ENCODE measurements at regions not wholly inside any gene's neighbourhood (a gene's known extent, or its start where the extent isn't known, plus 50 kb on each side); places are given as distances from the start of the nearest gene placed in this dataset.

- ATAC-seq (ENCODE audit: low read depth): no peak
- no peak overlapping the region for H3K4me3 Mint-ChIP-seq
- no peak for DNase-seq
- intact Hi-C loops (cut with micrococcal nuclease): no loop called here
- no peak overlapping the region for H3K4me2 ChIP-seq (replicated peaks; ENCODE audit: low read depth, low read length, poor library complexity, severe bottlenecking)
- ChIA-PET POLR2A (interaction anchor here (0.6 kb wide), 1 partner anchor 10 kb away, joined by 10 read pairs; no protein-coding TSS in a partner anchor), CTCF (no interaction called here)
- 100% methylated on average over 1 of the region's 7 CpGs for WGBS (ENCODE audit: insufficient coverage)
- no peaks in the 10 kb centered on the region for H3K79me2 ChIP-seq (ENCODE audit: control insufficient read depth, insufficient read depth, low read length)
- TF ChIP-seq EZH2 (IDR thresholded peaks at IDR 0.05; ENCODE audit: borderline replicate concordance, insufficient read depth, low read depth, low read length, poor library complexity, severe bottlenecking): no peak
- no peak for TF ChIP-seq CTCF (IDR thresholded peaks at IDR 0.05)
- H3K27ac Mint-ChIP-seq: no peak overlapping the region
- H3K4me1 Mint-ChIP-seq: no peaks in the 10 kb centered on the region
- H3K9me3 ChIP-seq (ENCODE audit: control extremely low read depth in 1 of 3, control insufficient read depth in 2 of 3, insufficient read depth in 1 of 3, low read length in 2 of 3): no peaks in the 10 kb centered on the region
- H4K20me1 ChIP-seq (ENCODE audit: control insufficient read depth, insufficient read depth, low read length, poor library complexity, severe bottlenecking): no peaks in the 10 kb centered on the region
- H3K27ac ChIP-seq (ENCODE audit: low read length in 2 of 2): no peak overlapping the region
- H3K9ac ChIP-seq (ENCODE audit: low read length): no peak overlapping the region
- peaks cover 8% of the 10 kb centered on the region for H3K27me3 Mint-ChIP-seq
- no peaks in the 10 kb centered on the region for H3K36me3 ChIP-seq (replicated peaks in 1 of 2; ENCODE audit: control extremely low read depth in 1 of 2, control insufficient read depth in 1 of 2, extremely low read depth in 1 of 2, insufficient read depth in 2 of 2, low read length in 1 of 2)
- no peaks in the 10 kb centered on the region for H3K9me3 Mint-ChIP-seq (ENCODE audit: insufficient read depth)
- H3K4me1 ChIP-seq (ENCODE audit: control insufficient read depth in 2 of 2, insufficient read depth in 2 of 2, low read length in 2 of 2): no peaks in the 10 kb centered on the region
- H2AFZ ChIP-seq (ENCODE audit: insufficient read depth, low read depth, low read length, poor library complexity, severe bottlenecking): no peak overlapping the region
- no peaks in the 10 kb centered on the region for H3K27me3 ChIP-seq (replicated peaks in 1 of 4; ENCODE audit: control extremely low read depth in 1 of 4, control insufficient read depth in 3 of 4, insufficient read depth in 4 of 4, low read length in 3 of 4)
- no peak overlapping the region for H3K4me3 ChIP-seq (ENCODE audit: control extremely low read depth in 1 of 5, extremely low read depth in 1 of 5, insufficient read depth in 1 of 5, low read depth in 2 of 5, low read length in 4 of 5)
These were observed 61.4 kb upstream of the SLC14A2 start for GRCh38 chr18:45553723-45554388.

GRCh38 chr18:45554389-45554737 lies 60.9 kb upstream of the SLC14A2 start:
- H3K27ac ChIP-seq (ENCODE audit: low read length in 2 of 2): no peak overlapping the region
- ATAC-seq (ENCODE audit: low read depth) (no peak), DNase-seq (no peak)
- no peak overlapping the region for H2AFZ ChIP-seq (ENCODE audit: insufficient read depth, low read depth, low read length, poor library complexity, severe bottlenecking)
- Mint-ChIP-seq H3K4me3 (no peak overlapping the region), H3K4me1 (no peaks in the 10 kb centered on the region), H3K27me3 (peaks cover 12% of the 10 kb centered on the region), H3K27ac (no peak overlapping the region), H3K9me3 (ENCODE audit: insufficient read depth) (no peaks in the 10 kb centered on the region)
- intact Hi-C loops (cut with micrococcal nuclease): no loop called here
- no peak overlapping the region for H3K4me3 ChIP-seq (ENCODE audit: control extremely low read depth in 1 of 5, extremely low read depth in 1 of 5, insufficient read depth in 1 of 5, low read depth in 2 of 5, low read length in 4 of 5)
- POLR2A ChIA-PET: no interaction called here
- H3K4me2 ChIP-seq (replicated peaks; ENCODE audit: low read depth, low read length, poor library complexity, severe bottlenecking): no peak overlapping the region
- 90% methylated on average over 6 of the region's 6 CpGs for WGBS (ENCODE audit: insufficient coverage)
- H3K9ac ChIP-seq (ENCODE audit: low read length): no peak overlapping the region
- no peaks in the 10 kb centered on the region for H3K79me2 ChIP-seq (ENCODE audit: control insufficient read depth, insufficient read depth, low read length)
- H3K4me1 ChIP-seq (ENCODE audit: control insufficient read depth in 2 of 2, insufficient read depth in 2 of 2, low read length in 2 of 2): no peaks in the 10 kb centered on the region
- CTCF ChIA-PET: no interaction called here
- TF ChIP-seq CTCF (IDR thresholded peaks at IDR 0.05) (no peak), EZH2 (IDR thresholded peaks at IDR 0.05; ENCODE audit: borderline replicate concordance, insufficient read depth, low read depth, low read length, poor library complexity, severe bottlenecking) (no peak)
- H3K27me3 ChIP-seq (replicated peaks in 1 of 4; ENCODE audit: control extremely low read depth in 1 of 4, control insufficient read depth in 3 of 4, insufficient read depth in 4 of 4, low read length in 3 of 4): no peaks in the 10 kb centered on the region
- peaks cover 0 to 1% (median 0%) of the 10 kb centered on the region in 3 donors for H3K9me3 ChIP-seq (ENCODE audit: control extremely low read depth in 1 of 3, control insufficient read depth in 2 of 3, insufficient read depth in 1 of 3, low read length in 2 of 3)
- no peaks in the 10 kb centered on the region for H3K36me3 ChIP-seq (replicated peaks in 1 of 2; ENCODE audit: control extremely low read depth in 1 of 2, control insufficient read depth in 1 of 2, extremely low read depth in 1 of 2, insufficient read depth in 2 of 2, low read length in 1 of 2)
- H4K20me1 ChIP-seq (ENCODE audit: control insufficient read depth, insufficient read depth, low read length, poor library complexity, severe bottlenecking): no peaks in the 10 kb centered on the region
